Adrenal gland (tissue), 9 donors: ENCODE measurements at regions not wholly inside any gene's neighbourhood (a gene's known extent, or its start where the extent isn't known, plus 50 kb on each side); places are given as distances from the start of the nearest gene placed in this dataset.

Experiments used
- DNase-seq, 7 donors: peaks; one replicate each; pipeline ENCODE4 v3.0.0-alpha.2; 2019 to 2020
- H3K27ac ChIP-seq, 5 donors: fragments of 200-600 bp; sonication (generic) in 4 of 5; 1 replicate in 3 of 5; 2 replicates in 2 of 5; pipeline versions ENCODE4 v1.5.1 to v1.8.0; 2016 to 2020; ENCODE audit warnings: mild to moderate bottlenecking in 1 of 5
- H3K27me3 ChIP-seq: fragments of 200-600 bp; 2 replicates; pipeline ENCODE4 v1.8.0; 2021
- H3K36me3 ChIP-seq, 2 donors: fragments of 200-600 bp; replicated peaks in 1 of 2; 1 replicate in 1 of 2; 2 replicates in 1 of 2; pipeline versions ENCODE4 v1.5.1 to v1.8.0; 2018 to 2022
- H3K4me1 ChIP-seq, 2 donors: fragments of 200-600 bp; replicated peaks in 1 of 2; 1 replicate in 1 of 2; 2 replicates in 1 of 2; pipeline versions ENCODE4 v1.5.1 to v1.8.0; 2018 to 2021
- H3K4me3 ChIP-seq, 4 donors: fragments of 200-600 bp; sonication (generic) in 3 of 4; one replicate each; pipeline ENCODE4 v1.5.1; 2016 to 2018
- H3K9me3 ChIP-seq, 3 donors: fragments of 200-600 bp; sonication (generic) in 1 of 3; replicated peaks in 1 of 3; 1 replicate in 2 of 3; 2 replicates in 1 of 3; pipeline versions ENCODE4 v1.5.1 to v1.8.0; 2016 to 2021
- POLR2A ChIP-seq, 2 donors: fragments of 450-650 bp; IDR thresholded peaks; one replicate each; pipeline ENCODE4 v1.6.1; 2017; ENCODE audit warnings: antibody characterized with exemption in 2 of 2, mild to moderate bottlenecking in 2 of 2, moderate library complexity in 1 of 2
- WGBS, 4 donors: extraction: QIAGEN DNeasy Blood & Tissue Kit in 2 of 4; methylation state at CpG; one replicate each; pipeline versions ENCODE4 v1.1.5 to v1.1.7; 2013 to 2017; 5-methylcytosine and 5-hydroxymethylcytosine counted together
- intact Hi-C, 2 donors: fragments of 100-400 bp; cut with DNase I; formaldehyde crosslinking; loops; one replicate each; pipeline versions ENCODE4 v1.14.1 to v1.15.0; 2022 to 2023
- TF ChIP-seq, protein P1 (sequence below), 6 experiments: fragments of 450-650 bp in 4 of 6; fragments of 200-600 bp in 2 of 6; sonication (generic) in 1 of 6; IDR thresholded peaks; 1 replicate in 5 of 6; 2 replicates in 1 of 6; pipeline versions ENCODE4 v1.5.1 to v1.8.0; 2016 to 2021; ENCODE audit warnings: antibody characterized with exemption in 6 of 6, mild to moderate bottlenecking in 2 of 6, moderate library complexity in 1 of 6
- donor health status: healthy with polysubstance abuse.
- donor health status: Bipolar disorder and iron deficiency.
- donor health status: DM: yes; HTN: yes; CAD: no.
- donor health status: DM: no; HTN: no; CAD: no.
- donor health status: DM: no; HTN: no; CAD: no.

GRCh38 chr13:107447591-107447990 lies 767.7 kb downstream of the LIG4 start:
- no peaks in the 10 kb centered on the region for H3K9me3 ChIP-seq
- no peak overlapping the region for H3K4me3 ChIP-seq
- DNase-seq: no peak
- no peaks in the 10 kb centered on the region for H3K27me3 ChIP-seq
- no peak for TF ChIP-seq POLR2A (IDR thresholded peaks at IDR 0.05)
- TF ChIP-seq, protein P1, sequence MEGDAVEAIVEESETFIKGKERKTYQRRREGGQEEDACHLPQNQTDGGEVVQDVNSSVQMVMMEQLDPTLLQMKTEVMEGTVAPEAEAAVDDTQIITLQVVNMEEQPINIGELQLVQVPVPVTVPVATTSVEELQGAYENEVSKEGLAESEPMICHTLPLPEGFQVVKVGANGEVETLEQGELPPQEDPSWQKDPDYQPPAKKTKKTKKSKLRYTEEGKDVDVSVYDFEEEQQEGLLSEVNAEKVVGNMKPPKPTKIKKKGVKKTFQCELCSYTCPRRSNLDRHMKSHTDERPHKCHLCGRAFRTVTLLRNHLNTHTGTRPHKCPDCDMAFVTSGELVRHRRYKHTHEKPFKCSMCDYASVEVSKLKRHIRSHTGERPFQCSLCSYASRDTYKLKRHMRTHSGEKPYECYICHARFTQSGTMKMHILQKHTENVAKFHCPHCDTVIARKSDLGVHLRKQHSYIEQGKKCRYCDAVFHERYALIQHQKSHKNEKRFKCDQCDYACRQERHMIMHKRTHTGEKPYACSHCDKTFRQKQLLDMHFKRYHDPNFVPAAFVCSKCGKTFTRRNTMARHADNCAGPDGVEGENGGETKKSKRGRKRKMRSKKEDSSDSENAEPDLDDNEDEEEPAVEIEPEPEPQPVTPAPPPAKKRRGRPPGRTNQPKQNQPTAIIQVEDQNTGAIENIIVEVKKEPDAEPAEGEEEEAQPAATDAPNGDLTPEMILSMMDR (IDR thresholded peaks at IDR 0.05): no peak
- WGBS, 4 donors: 61 to 76% (median 68%) methylated on average over 4 of the region's 4 CpGs
- H3K27ac ChIP-seq: no peak overlapping the region
- no peaks in the 10 kb centered on the region for H3K4me1 ChIP-seq
- intact Hi-C loops: no loop called here
- H3K36me3 ChIP-seq: no peaks in the 10 kb centered on the region

DNA sequence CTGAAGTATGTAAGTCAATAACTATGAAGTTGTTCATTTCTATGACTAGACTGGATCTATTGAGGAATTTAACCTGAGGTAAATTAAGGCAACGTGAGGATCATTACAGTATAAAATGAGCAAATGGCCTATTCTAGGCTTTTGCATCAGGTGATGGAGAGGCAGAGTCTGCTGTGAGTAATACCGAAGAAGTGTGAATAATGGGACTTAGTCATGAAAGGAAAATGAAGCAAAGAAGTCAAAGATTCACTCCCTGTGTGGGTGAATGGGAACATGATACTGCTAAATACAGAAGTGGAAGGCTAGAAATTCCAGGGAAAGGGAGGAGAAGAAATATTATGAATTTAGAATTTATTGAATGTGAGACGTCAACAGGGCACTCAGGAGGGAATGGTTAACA lies 774.1 kb downstream of the LIG4 start:
- Histone ChIP-seq H3K36me3 (no peaks in the 10 kb centered on the region), H3K4me1 (no peaks in the 10 kb centered on the region), H3K27me3 (no peaks in the 10 kb centered on the region), H3K9me3 (no peaks in the 10 kb centered on the region), H3K27ac (no peak overlapping the region), H3K4me3 (no peak overlapping the region)
- no peak for TF ChIP-seq POLR2A (IDR thresholded peaks at IDR 0.05)
- TF ChIP-seq, protein P1 (IDR thresholded peaks at IDR 0.05): no peak
- intact Hi-C loops: no loop called here
- DNase-seq: no peak
- WGBS, 4 donors: 65 to 81% (median 73%) methylated on average over 3 of the region's 3 CpGs

DNA sequence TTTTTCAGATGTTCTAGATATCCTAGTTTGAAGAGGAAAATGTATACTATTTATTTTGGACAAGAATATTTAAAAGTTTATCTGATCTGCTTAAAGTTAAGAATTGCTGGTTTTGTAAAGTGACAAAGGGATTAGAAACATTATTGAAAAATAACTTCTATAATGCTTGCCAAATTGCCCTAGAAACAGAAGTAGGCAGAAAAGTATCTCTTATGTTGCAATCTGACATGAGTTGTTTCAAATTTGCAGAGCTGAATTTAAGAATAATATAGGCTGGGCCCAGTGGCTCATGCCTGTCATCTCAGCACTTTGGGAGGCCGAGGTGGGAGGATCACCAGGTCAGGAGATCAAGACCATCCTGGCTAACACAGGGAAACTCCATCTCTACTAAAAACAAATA lies 777.1 kb downstream of the LIG4 start:
- H3K4me3 ChIP-seq: no peak overlapping the region
- TF ChIP-seq POLR2A (IDR thresholded peaks at IDR 0.05): no peak
- TF ChIP-seq, protein P1 (IDR thresholded peaks at IDR 0.05): no peak
- H3K27me3 ChIP-seq: no peaks in the 10 kb centered on the region
- no peak for DNase-seq
- no peaks in the 10 kb centered on the region for H3K4me1 ChIP-seq
- H3K9me3 ChIP-seq: no peaks in the 10 kb centered on the region
- no peaks in the 10 kb centered on the region for H3K36me3 ChIP-seq
- whole genome bisulfite sequencing, 4 donors: 46 to 84% (median 63%) methylated on average over 1 of the region's 1 CpG
- no peak overlapping the region for H3K27ac ChIP-seq
- intact Hi-C loops: no loop called here

DNA sequence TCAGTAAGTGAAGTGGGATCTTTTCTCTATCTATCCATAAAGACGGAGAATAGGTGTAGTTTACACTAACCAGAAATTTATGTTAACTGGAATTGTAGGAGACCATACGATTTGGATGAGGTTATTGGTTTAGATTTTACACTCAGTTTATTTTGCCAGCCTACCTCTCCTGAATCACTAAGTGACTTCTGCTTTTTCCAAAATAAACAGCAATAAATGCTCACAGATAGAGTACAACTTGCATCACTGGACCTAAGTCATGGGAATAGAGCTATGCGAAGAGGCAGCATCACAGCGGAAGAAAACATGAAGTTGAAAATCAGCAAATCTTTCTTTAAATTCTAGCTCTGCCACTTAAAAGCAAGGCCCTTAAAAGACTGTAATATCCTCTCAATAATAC lies 781.0 kb downstream of the LIG4 start:
- WGBS, 4 donors: 78 to 88% (median 85%) methylated on average over 4 of the region's 4 CpGs
- Histone ChIP-seq H3K27ac (no peak overlapping the region), H3K9me3 (no peaks in the 10 kb centered on the region), H3K36me3 (no peaks in the 10 kb centered on the region), H3K4me3 (peak overlapping the region in 1 of 4 donors; percentile 42), H3K4me1 (no peaks in the 10 kb centered on the region), H3K27me3 (no peaks in the 10 kb centered on the region)
- DNase-seq: no peak
- TF ChIP-seq, protein P1 (IDR thresholded peaks at IDR 0.05): no peak
- no peak for TF ChIP-seq POLR2A (IDR thresholded peaks at IDR 0.05)
- intact Hi-C loops: no loop called here
